Activated CD4-positive, alpha-beta T cell treated with anti-CD3 and anti-CD28 coated beads, Interleukin-2, Interleukin-6, amounts not matched to agents 100 ng/mL and 50 ng/mL, durations not matched to agents 16 hours and 8 hours (primary cell): ENCODE measurements at regions not wholly inside any gene's neighbourhood (a gene's known extent, or its start where the extent isn't known, plus 50 kb on each side); places are given as distances from the start of the nearest gene placed in this dataset.
"Not testable (repeated sequence)": the region's sequence is repeated elsewhere in the genome, so short reads cannot be mapped to it uniquely, and the experiment has no call there.

Experiments used
- DNase-seq: peaks from one replicate; pipeline ENCODE4 v3.0.0-alpha.2; 2020

- DNase-seq: no peak
Observed at GRCh38 chr1:81738875-81739274, 61.9 kb upstream of the ADGRL2 start.

GRCh38 chr1:81733480-81733879 lies 67.3 kb upstream of the ADGRL2 start:
- no peak for DNase-seq

- no peak for DNase-seq
Observed at GRCh38 chr1:81731989-81732388, 68.7 kb upstream of the ADGRL2 start.

GRCh38 chr1:81730881-81731280 lies 69.9 kb upstream of the ADGRL2 start:
- no peak for DNase-seq

- not testable (repeated sequence) for DNase-seq
Observed at GRCh38 chr1:81730299-81730698, 70.4 kb upstream of the ADGRL2 start.

GRCh38 chr1:81729818-81730217 lies 70.9 kb upstream of the ADGRL2 start:
- DNase-seq: no peak

GRCh38 chr1:81729239-81729638 lies 71.5 kb upstream of the ADGRL2 start:
- no peak for DNase-seq

- no peak for DNase-seq
Observed at GRCh38 chr1:81725823-81726222, 74.9 kb upstream of the ADGRL2 start.

GRCh38 chr1:81722631-81723328 lies 78.0 kb upstream of the ADGRL2 start:
- not testable (repeated sequence) for DNase-seq

- not testable (repeated sequence) for DNase-seq
Observed at GRCh38 chr1:81720256-81720655, 80.5 kb upstream of the ADGRL2 start.

- DNase-seq: no peak
Observed at GRCh38 chr1:81717230-81717629, 83.5 kb upstream of the ADGRL2 start.

GRCh38 chr1:81715391-81715790 lies 85.3 kb upstream of the ADGRL2 start:
- DNase-seq: no peak

GRCh38 chr1:81714636-81715035 lies 86.1 kb upstream of the ADGRL2 start:
- DNase-seq: no peak

GRCh38 chr1:81712425-81712824 lies 88.3 kb upstream of the ADGRL2 start:
- no peak for DNase-seq

- DNase-seq: no peak
Observed at GRCh38 chr1:81710857-81711256, 89.9 kb upstream of the ADGRL2 start.

- DNase-seq: no peak
Observed at GRCh38 chr1:81708250-81708649, 92.5 kb upstream of the ADGRL2 start.

- DNase-seq: no peak
Observed at GRCh38 chr1:81706650-81707435, 93.9 kb upstream of the ADGRL2 start.

GRCh38 chr1:81703756-81704463 lies 96.8 kb upstream of the ADGRL2 start:
- DNase-seq: no peak

- DNase-seq: no peak
Observed at GRCh38 chr1:81703391-81703755, 97.4 kb upstream of the ADGRL2 start.

GRCh38 chr1:81702903-81703302 lies 97.8 kb upstream of the ADGRL2 start:
- no peak for DNase-seq

GRCh38 chr1:81702079-81702715 lies 98.5 kb upstream of the ADGRL2 start:
- no peak for DNase-seq

GRCh38 chr1:81700728-81701470 lies 99.8 kb upstream of the ADGRL2 start:
- DNase-seq: no peak

GRCh38 chr1:81699234-81699633 lies 101.5 kb upstream of the ADGRL2 start:
- DNase-seq: no peak
